ENCODE measurements at regions not wholly inside any gene's neighbourhood (a gene's known extent, or its start where the extent isn't known, plus 50 kb on each side); places are given as distances from the start of the nearest gene placed in this dataset.

DNA sequence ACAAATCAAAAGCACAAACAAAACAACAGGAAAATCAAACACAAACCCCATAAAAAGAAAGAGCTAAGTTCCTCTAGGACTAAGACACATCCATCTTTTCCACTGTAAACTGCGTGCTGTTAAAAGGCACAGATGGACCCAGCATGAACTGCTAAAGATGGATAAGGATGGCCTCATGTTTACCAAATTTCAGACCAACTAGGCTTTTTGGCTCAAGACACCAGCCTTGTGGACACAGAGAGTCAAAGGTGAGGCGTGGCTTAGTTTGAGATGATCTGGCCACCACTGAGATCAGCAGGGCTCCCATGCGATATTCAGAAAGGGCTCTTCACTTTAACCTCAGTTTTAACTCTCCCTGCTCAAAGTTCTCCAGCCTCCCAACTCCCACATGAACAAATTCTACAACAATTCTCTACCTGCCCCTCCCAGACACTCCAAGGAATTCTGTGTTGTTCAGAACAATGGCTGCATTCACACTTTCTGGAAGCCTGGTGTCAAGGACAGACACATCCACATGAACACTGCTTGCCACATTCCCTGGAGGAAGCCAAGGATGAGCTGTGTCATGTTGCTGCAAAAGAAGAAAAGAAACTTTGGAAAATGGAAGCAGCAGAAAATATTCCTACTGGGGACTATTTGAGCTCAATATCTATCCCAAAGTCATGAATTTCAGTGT, 198.4 kb upstream of the LRRN1 start:
- TF ChIP-seq, protein P1, sequence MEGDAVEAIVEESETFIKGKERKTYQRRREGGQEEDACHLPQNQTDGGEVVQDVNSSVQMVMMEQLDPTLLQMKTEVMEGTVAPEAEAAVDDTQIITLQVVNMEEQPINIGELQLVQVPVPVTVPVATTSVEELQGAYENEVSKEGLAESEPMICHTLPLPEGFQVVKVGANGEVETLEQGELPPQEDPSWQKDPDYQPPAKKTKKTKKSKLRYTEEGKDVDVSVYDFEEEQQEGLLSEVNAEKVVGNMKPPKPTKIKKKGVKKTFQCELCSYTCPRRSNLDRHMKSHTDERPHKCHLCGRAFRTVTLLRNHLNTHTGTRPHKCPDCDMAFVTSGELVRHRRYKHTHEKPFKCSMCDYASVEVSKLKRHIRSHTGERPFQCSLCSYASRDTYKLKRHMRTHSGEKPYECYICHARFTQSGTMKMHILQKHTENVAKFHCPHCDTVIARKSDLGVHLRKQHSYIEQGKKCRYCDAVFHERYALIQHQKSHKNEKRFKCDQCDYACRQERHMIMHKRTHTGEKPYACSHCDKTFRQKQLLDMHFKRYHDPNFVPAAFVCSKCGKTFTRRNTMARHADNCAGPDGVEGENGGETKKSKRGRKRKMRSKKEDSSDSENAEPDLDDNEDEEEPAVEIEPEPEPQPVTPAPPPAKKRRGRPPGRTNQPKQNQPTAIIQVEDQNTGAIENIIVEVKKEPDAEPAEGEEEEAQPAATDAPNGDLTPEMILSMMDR (IDR thresholded peaks at IDR 0.05) = no peak
- TF ChIP-seq POLR2A (IDR thresholded peaks at IDR 0.05) = no peak
